ENCODE measurements at regions not wholly inside any gene's neighbourhood (a gene's known extent, or its start where the extent isn't known, plus 50 kb on each side); places are given as distances from the start of the nearest gene placed in this dataset.
A peak's percentile ranks its signal among the peaks of the same experiment; 100 is the strongest.

DNA sequence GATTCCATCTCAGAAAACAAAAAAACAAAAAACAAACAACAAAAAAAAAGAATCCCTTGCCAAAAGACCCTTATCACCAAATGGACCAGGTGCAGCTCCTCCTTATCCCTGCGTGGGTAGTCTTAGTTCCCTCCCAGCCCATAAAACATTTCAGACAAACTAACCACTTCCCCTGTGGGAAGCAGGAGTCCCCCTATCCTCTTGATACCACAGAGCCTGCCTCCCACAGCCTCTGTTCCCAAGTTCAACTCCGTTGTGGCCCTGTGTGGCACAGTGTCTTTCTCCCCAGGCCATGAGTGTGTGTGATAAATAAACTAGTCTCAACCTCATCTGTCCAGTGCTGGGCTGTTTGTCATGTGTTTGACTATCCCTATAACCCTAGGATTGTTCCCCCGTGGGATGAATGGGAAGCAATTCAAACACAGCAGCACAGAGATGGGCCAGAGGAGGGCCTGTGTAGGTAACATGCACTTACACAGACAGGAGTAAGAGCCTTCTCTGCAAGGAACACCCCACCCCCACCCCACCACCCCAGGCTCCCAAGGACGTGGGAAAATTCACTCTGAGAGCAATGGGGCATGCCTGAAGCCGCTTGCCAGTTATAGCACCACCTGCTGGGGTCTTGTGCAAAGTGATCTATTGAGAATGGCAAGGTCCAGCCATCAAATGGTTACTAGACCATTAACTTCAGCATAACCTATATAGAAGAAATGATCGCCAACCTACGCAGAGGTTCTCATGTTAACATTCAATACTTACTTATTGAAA lies 147.1 kb upstream of the GHITM start:
- TF ChIP-seq, protein P1, sequence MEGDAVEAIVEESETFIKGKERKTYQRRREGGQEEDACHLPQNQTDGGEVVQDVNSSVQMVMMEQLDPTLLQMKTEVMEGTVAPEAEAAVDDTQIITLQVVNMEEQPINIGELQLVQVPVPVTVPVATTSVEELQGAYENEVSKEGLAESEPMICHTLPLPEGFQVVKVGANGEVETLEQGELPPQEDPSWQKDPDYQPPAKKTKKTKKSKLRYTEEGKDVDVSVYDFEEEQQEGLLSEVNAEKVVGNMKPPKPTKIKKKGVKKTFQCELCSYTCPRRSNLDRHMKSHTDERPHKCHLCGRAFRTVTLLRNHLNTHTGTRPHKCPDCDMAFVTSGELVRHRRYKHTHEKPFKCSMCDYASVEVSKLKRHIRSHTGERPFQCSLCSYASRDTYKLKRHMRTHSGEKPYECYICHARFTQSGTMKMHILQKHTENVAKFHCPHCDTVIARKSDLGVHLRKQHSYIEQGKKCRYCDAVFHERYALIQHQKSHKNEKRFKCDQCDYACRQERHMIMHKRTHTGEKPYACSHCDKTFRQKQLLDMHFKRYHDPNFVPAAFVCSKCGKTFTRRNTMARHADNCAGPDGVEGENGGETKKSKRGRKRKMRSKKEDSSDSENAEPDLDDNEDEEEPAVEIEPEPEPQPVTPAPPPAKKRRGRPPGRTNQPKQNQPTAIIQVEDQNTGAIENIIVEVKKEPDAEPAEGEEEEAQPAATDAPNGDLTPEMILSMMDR (IDR thresholded peaks at IDR 0.05), result peak in 3 of 6 experiments; percentile 13 to 46 (median 29)
- TF ChIP-seq POLR2A (IDR thresholded peaks at IDR 0.05), result no peak

All from thyroid gland (tissue), 4 donors.